GM23248 (cell line): ENCODE measurements at regions not wholly inside any gene's neighbourhood (a gene's known extent, or its start where the extent isn't known, plus 50 kb on each side); places are given as distances from the start of the nearest gene placed in this dataset.

ENCODE experiments used
- DNase-seq: peaks from one replicate; pipeline ENCODE4 v3.0.0-alpha.2; 2015
- H2AFZ ChIP-seq: fragments of 200-600 bp; sonication (generic); 2 replicates; pipeline ENCODE4 v1.6.1; 2016; ENCODE audit warnings: antibody characterized with exemption
- H3F3A ChIP-seq: fragments of 200-600 bp; sonication (generic); 2 replicates; pipeline ENCODE4 v1.6.1; 2016; ENCODE audit warnings: mild to moderate bottlenecking, antibody characterized with exemption, mixed run types; ENCODE audit not compliant: insufficient read depth
- H3K27ac ChIP-seq: fragments of 200-600 bp; sonication (generic); 2 replicates; pipeline ENCODE4 v1.5.1; 2016; ENCODE audit warnings: mild to moderate bottlenecking
- H3K27me3 ChIP-seq: fragments of 200-600 bp; sonication (generic); replicated peaks from 2 replicates; pipeline ENCODE4 v1.6.1; 2016; ENCODE audit warnings: mild to moderate bottlenecking; ENCODE audit not compliant: insufficient read depth
- H3K36me3 ChIP-seq: fragments of 200-600 bp; sonication (generic); 2 replicates; pipeline ENCODE4 v1.6.1; 2016; ENCODE audit warnings: low read depth, mild to moderate bottlenecking
- H3K4me1 ChIP-seq: fragments of 200-600 bp; sonication (generic); 2 replicates; pipeline ENCODE4 v1.6.1; 2016; ENCODE audit warnings: mild to moderate bottlenecking; ENCODE audit not compliant: insufficient read depth
- H3K4me2 ChIP-seq: fragments of 200-600 bp; sonication (generic); one replicate; pipeline ENCODE4 v1.6.1; 2016; ENCODE audit warnings: mild to moderate bottlenecking; ENCODE audit not compliant: unreplicated experiment
- H3K4me3 ChIP-seq: fragments of 200-600 bp; sonication (generic); 2 replicates; pipeline ENCODE4 v1.5.1; 2016; ENCODE audit warnings: mild to moderate bottlenecking
- H3K79me2 ChIP-seq: fragments of 200-600 bp; sonication (generic); 2 replicates; pipeline ENCODE4 v1.6.1; 2016; ENCODE audit warnings: mild to moderate bottlenecking; ENCODE audit not compliant: insufficient read depth
- H3K9ac ChIP-seq: fragments of 200-600 bp; sonication (generic); 2 replicates; pipeline ENCODE4 v1.6.1; 2016; ENCODE audit warnings: mild to moderate bottlenecking
- H3K9me2 ChIP-seq: fragments of 200-600 bp; sonication (generic); 2 replicates; pipeline ENCODE4 v1.6.1; 2016; ENCODE audit warnings: mixed run types, mild to moderate bottlenecking, moderate library complexity; ENCODE audit not compliant: insufficient read depth
- H3K9me3 ChIP-seq: fragments of 200-600 bp; sonication (generic); one replicate; pipeline ENCODE4 v1.6.1; 2017; ENCODE audit warnings: low read depth
- H4K20me1 ChIP-seq: fragments of 200-600 bp; sonication (generic); 2 replicates; pipeline ENCODE4 v1.6.0; 2016; ENCODE audit not compliant: insufficient read depth
- EZH2 ChIP-seq: fragments of 200-600 bp; sonication (generic); IDR thresholded peaks from 2 replicates; pipeline ENCODE4 v1.6.1; 2018; ENCODE audit warnings: antibody characterized with exemption, mild to moderate bottlenecking; ENCODE audit not compliant: insufficient read depth, poor library complexity, severe bottlenecking
- EZH2phosphoT487 ChIP-seq: fragments of 200-600 bp; sonication (generic); IDR thresholded peaks from 2 replicates; pipeline ENCODE4 v1.6.1; 2018; ENCODE audit warnings: antibody characterized with exemption, moderate library complexity, mild to moderate bottlenecking, low read depth; ENCODE audit not compliant: insufficient read depth
- WGBS, 2 experiments: methylation state at CpG; one replicate each; pipeline ENCODE4 v1.1.6; 2015 to 2017; ENCODE audit warnings: low lambda C conversion rate in 2 of 2, low coverage in 1 of 2; ENCODE audit errors: missing lambda C conversion rate in 2 of 2; 5-methylcytosine and 5-hydroxymethylcytosine counted together
- in situ Hi-C: fragments of 300-500 bp; cut with MboI; formaldehyde crosslinking; loops from 2 replicates; pipeline ENCODE4 v1.15.0; 2020

DNA sequence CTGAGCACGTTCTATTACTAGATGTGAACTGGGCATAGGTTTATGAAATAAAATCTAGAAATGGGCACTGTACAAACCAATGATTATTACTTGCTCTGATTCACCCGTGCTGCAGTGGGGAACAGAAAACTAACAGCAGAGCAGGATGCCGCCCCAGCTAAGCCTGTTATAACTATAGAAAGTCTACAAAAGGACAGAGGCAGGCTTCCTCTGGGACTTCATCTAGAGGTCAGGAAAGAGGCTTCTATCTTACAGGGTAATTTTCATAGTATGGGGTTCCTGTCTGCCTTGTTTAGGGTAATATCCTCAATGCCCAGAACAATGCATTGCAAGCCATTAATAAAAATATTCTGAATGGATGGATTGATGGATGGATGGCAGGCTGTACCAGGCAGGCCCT is 177.0 kb upstream of the TBL1XR1 start:
- Histone ChIP-seq H3K9me2 (no peaks in the 10 kb centered on the region), H3K27me3 (no peaks in the 10 kb centered on the region), H3K9ac (no peak overlapping the region), H4K20me1 (no peaks in the 10 kb centered on the region), H3K79me2 (no peaks in the 10 kb centered on the region), H3K4me2 (no peak overlapping the region), H3F3A (no peaks in the 10 kb centered on the region), H3K27ac (no peak overlapping the region), H3K4me3 (no peak overlapping the region), H3K4me1 (no peaks in the 10 kb centered on the region), H3K36me3 (no peaks in the 10 kb centered on the region), H2AFZ (no peak overlapping the region), H3K9me3 (no peaks in the 10 kb centered on the region)
- in situ Hi-C loops, result loop anchor here (25.0 kb wide), 1 partner anchor 312 kb away; no protein-coding TSS in a partner anchor
- 37% methylated on average over 3 of the region's 3 CpGs for WGBS, 2 experiments
- TF ChIP-seq EZH2phosphoT487 (no peak), EZH2 (no peak)
- DNase-seq, result no peak

DNA sequence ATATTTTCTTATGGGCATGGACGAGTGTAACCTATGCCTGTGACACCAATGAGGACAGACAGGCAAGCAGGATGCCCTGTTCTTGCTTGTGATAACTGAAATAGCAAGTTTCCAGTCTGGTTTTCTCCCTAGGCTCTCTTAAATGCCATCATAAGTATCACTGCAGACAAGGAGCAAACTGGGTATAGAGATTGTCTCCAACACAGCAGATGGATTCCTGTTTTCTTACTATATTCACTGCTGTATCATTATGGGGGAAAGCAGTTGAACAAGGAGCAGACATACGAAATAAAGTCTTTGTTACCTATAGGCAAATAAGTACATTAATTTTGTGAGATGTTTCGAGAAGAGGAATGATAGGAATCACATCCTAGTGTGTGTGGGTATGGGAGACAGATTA is 178.0 kb upstream of the TBL1XR1 start:
- WGBS, 2 experiments, result 72 to 75% methylated on average over 3 of the region's 3 CpGs
- H3K4me1 ChIP-seq, result no peaks in the 10 kb centered on the region
- no peak overlapping the region for H2AFZ ChIP-seq
- no peaks in the 10 kb centered on the region for H3K27me3 ChIP-seq
- H3K4me3 ChIP-seq, result no peak overlapping the region
- no peak for TF ChIP-seq EZH2phosphoT487
- no peak for TF ChIP-seq EZH2
- H3K9me2 ChIP-seq, result no peaks in the 10 kb centered on the region
- H3K27ac ChIP-seq, result no peak overlapping the region
- H3K36me3 ChIP-seq, result no peaks in the 10 kb centered on the region
- no peaks in the 10 kb centered on the region for H3K79me2 ChIP-seq
- no peak overlapping the region for H3K9ac ChIP-seq
- no peaks in the 10 kb centered on the region for H3F3A ChIP-seq
- no peaks in the 10 kb centered on the region for H4K20me1 ChIP-seq
- H3K9me3 ChIP-seq, result no peaks in the 10 kb centered on the region
- no peak for DNase-seq
- H3K4me2 ChIP-seq, result no peak overlapping the region
- in situ Hi-C loops, result no loop called here

DNA sequence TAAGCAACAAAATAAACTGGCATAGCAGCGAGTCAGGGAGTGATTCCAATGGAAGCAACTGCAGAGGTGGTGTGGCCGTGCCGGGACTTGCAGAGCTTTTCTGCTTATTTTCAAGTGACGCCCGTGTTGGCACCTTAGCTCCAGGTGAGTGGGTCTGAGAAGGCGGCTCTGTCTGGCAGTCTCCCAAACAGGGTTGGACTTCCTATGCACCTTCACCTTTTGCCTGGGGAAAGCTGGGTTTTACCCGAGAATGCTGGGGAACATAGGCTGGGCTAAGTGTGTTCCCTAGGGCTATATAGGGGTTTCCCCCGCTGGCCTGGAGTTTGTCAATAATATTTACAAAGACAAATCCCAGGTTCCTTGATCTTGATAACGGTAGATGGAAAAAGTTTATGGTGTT is 179.9 kb upstream of the TBL1XR1 start:
- Histone ChIP-seq H4K20me1 (no peaks in the 10 kb centered on the region), H3K9me3 (no peaks in the 10 kb centered on the region), H3F3A (no peaks in the 10 kb centered on the region), H3K4me3 (no peak overlapping the region), H3K79me2 (no peaks in the 10 kb centered on the region), H3K9me2 (no peaks in the 10 kb centered on the region), H3K27ac (no peak overlapping the region), H3K36me3 (no peaks in the 10 kb centered on the region), H3K27me3 (no peaks in the 10 kb centered on the region), H3K9ac (no peak overlapping the region), H2AFZ (no peak overlapping the region), H3K4me2 (no peak overlapping the region), H3K4me1 (no peaks in the 10 kb centered on the region)
- TF ChIP-seq EZH2 (no peak), EZH2phosphoT487 (no peak)
- 87 to 90% methylated on average over 9 of the region's 9 CpGs for WGBS, 2 experiments
- DNase-seq, result no peak
- in situ Hi-C loops, result no loop called here

DNA sequence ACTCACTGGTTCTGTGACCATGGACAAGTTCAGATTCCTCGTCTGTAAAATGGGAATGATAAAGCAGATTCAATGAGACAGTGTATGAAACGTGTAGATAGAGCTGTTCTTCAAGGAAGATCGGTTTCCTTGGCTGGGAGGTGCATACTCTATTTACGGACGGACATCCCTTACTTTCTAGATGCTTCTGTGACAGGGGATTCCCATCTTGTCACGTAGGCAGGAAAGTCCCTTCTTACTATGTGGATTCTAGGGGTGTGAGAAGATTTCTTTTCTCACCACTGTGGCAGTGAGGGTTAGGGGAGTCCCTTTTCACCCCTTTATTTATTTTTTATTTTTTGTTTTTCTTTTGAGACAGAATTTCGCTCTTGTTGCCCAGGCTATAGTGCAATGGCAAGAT is 180.9 kb upstream of the TBL1XR1 start:
- Histone ChIP-seq H2AFZ (no peak overlapping the region), H3K79me2 (no peaks in the 10 kb centered on the region), H3K9ac (no peak overlapping the region), H3K27me3 (no peaks in the 10 kb centered on the region), H3K4me1 (no peaks in the 10 kb centered on the region), H3K4me3 (no peak overlapping the region), H3K36me3 (no peaks in the 10 kb centered on the region), H3K9me2 (no peaks in the 10 kb centered on the region), H4K20me1 (no peaks in the 10 kb centered on the region), H3K27ac (no peak overlapping the region), H3K4me2 (no peak overlapping the region), H3F3A (no peaks in the 10 kb centered on the region), H3K9me3 (no peaks in the 10 kb centered on the region)
- in situ Hi-C loops, result no loop called here
- 89 to 91% methylated on average over 7 of the region's 7 CpGs for WGBS, 2 experiments
- no peak for DNase-seq
- no peak for TF ChIP-seq EZH2phosphoT487
- TF ChIP-seq EZH2, result no peak

DNA sequence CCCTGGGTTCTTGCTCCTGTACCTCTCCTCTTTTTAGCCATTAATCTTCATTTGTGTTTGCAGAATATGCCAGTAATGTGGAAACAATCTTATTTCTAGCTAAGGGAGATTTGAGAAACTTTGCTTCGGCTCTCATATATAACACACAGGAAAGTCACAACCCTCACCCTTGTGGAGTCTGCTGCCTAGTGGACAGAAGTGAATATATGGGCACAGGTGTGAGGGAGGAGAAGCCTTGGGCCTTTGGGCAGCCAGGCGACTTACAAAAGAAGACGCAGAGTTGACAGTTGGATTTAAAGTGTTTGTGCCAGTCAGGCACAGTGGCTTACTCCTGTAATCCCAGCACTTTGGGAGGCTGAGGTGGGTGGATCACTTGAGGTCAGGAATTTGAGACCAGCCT is 181.8 kb upstream of the TBL1XR1 start:
- H3F3A ChIP-seq, result no peaks in the 10 kb centered on the region
- TF ChIP-seq EZH2phosphoT487 (no peak), EZH2 (no peak)
- no peak overlapping the region for H3K4me3 ChIP-seq
- no peak overlapping the region for H3K27ac ChIP-seq
- no peaks in the 10 kb centered on the region for H3K4me1 ChIP-seq
- H3K9ac ChIP-seq, result no peak overlapping the region
- WGBS, 2 experiments, result 95% methylated on average over 3 of the region's 3 CpGs
- no peaks in the 10 kb centered on the region for H3K9me3 ChIP-seq
- in situ Hi-C loops, result no loop called here
- H4K20me1 ChIP-seq, result no peaks in the 10 kb centered on the region
- H3K4me2 ChIP-seq, result no peak overlapping the region
- no peaks in the 10 kb centered on the region for H3K9me2 ChIP-seq
- H2AFZ ChIP-seq, result no peak overlapping the region
- no peak for DNase-seq
- H3K79me2 ChIP-seq, result no peaks in the 10 kb centered on the region
- no peaks in the 10 kb centered on the region for H3K36me3 ChIP-seq
- H3K27me3 ChIP-seq, result no peaks in the 10 kb centered on the region
